ENCODE measurements at regions not wholly inside any gene's neighbourhood (a gene's known extent, or its start where the extent isn't known, plus 50 kb on each side); places are given as distances from the start of the nearest gene placed in this dataset.

DNA sequence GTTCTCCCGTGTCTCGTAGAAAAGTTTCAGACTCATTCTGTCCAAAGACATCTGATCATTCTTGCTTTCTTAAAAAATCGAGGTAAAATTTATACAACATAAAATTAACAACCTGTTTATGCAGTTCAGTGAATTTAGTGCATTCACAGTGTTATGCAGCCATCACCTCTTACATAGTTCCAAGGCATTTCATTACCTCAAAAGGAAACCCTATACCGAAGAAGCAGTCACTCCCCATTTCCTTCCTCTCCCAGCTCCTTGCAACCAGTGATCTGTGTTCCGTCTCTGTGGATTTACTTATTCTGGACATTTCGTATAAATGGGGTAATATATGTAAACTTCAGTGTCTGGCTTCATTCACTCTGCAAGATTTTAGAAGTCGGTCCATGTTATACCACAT lies 103.5 kb upstream of the HS3ST3A1 start:
- TF ChIP-seq POLR2A (IDR thresholded peaks at IDR 0.05; ENCODE audit: low read depth, low read length) (no peak), POLR2AphosphoS5 (IDR thresholded peaks at IDR 0.05; ENCODE audit: low read depth, low read length) (no peak), TAF1 (IDR thresholded peaks at IDR 0.05; ENCODE audit: low read depth, low read length) (no peak), SPI1 (IDR thresholded peaks at IDR 0.05; ENCODE audit: low read depth, low read length) (no peak), PAX5 (IDR thresholded peaks at IDR 0.05; ENCODE audit: insufficient read depth, low read length, severe bottlenecking) (no peak)
